ENCODE measurements at regions not wholly inside any gene's neighbourhood (a gene's known extent, or its start where the extent isn't known, plus 50 kb on each side); places are given as distances from the start of the nearest gene placed in this dataset.

DNA sequence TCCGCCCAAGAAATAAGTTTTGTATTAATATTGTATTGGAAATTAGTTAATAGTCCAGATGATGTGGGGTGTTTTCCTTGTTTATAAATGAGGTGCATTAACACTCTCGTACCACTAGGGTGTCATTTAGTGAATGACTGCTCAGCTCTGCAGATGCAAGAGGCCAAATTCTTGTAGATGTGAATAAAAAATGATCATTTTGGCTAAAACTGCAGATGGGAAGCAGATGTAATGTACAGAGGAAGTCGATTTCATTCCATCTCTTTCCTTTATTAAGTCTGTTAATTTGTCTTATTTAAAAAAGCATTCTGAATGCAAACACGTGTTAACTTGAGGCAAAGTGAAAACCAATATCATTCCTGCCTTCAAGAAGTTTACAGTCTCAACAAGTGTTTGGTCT, 108.1 kb downstream of the DHX15 start:
- DNase-seq (ENCODE audit: low spot score), result peak; percentile 49

DNA sequence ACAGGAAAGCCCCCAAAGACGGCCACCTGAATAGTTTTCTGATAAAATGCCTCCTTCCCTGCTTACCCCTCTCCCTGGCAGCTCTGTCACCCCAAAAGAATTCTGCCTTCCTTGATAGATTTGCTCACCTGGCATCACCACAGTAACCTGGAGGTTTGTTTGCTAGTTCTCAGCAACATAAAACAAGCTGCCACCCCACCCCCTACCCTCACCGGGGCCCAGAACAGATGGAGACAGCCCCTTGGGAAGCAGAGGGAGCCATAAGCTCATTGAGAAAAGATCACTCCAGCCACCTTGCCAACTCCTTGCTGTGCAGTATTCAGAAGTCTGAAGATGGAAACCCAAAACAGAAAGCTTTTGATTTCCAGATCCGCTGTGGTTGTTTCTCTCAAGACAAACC, 108.6 kb downstream of the DHX15 start:
- DNase-seq (ENCODE audit: low spot score), result no peak

DNA sequence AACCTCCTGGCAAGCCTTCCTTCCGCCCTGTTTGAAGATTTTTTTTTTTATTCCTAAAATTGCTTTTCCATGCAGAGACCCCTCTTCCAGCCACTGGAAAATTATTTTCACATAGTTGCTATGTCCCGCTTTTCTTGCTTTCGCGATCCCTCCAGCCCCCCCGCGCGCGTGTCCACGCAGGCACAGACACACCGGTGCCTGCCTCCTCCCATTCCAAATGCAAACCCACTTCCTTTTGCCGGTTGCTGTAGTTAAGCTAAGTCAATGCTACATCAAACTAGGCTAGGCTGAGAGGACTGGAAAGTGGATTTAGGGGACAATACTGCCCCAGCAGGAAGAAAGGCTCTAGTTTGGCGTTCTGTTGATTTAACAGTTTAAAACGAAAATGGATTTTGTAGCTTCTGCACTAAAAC, 111.0 kb downstream of the DHX15 start:
- peak; percentile 43 for DNase-seq (ENCODE audit: low spot score)

DNA sequence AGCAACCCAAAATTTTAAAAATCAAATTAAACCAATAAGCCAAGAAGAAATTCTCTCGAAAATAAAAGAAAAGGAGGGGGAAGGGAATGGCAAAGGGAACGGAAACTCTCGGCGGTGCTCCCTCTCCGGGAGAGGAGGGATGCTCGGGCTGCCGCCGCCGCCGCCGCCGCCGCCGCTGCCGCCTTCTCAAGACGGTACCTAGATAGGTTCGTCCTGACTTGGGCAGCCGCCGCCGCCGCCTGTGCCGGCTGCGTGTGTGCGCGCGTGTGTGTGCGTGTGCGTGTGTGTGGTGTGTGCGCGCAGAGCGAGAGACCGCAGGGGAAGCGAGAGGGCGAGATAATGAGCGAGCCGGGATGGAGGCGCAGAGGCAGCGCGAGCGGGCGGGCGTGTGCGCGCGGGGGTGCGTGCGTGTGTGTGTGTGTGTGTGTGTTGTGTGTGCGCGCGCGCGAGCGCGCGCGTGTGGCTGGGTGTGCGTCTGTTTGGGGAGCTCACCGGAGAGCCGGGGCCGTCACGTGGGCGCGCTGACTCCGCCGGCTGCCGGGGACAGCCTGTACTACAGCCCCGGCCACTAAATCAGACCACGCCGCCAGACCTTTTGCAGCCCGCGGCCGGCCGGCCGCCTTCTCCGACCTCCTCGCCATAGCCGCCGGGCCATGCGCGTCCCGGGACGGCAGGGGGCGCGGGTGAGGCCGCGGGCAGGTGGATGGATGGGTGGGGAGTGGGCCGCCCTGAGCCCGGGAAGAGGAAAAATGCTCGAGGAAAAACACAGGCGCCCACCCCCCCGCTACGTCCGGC, 111.6 kb downstream of the DHX15 start:
- DNase-seq (ENCODE audit: low spot score), result peak; percentile 92

DNA sequence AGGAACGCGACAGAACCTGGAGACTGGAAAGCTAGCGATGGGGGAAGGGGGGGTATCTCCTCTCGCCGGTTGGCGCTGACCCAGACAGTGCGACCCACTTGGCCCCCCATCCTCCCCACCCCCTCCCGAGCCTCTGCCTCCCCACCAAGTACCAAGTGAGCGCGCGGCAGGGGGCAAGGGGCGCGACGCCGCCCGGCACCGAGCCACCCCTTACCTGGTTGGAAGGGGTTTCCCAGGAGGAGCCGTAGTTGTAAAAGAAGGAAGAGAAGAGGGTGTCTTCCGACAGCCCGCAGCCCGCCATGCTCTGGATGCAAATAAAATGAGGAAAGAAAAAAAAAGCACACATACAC, 112.2 kb downstream of the DHX15 start:
- no peak for DNase-seq (ENCODE audit: low spot score)

DNA sequence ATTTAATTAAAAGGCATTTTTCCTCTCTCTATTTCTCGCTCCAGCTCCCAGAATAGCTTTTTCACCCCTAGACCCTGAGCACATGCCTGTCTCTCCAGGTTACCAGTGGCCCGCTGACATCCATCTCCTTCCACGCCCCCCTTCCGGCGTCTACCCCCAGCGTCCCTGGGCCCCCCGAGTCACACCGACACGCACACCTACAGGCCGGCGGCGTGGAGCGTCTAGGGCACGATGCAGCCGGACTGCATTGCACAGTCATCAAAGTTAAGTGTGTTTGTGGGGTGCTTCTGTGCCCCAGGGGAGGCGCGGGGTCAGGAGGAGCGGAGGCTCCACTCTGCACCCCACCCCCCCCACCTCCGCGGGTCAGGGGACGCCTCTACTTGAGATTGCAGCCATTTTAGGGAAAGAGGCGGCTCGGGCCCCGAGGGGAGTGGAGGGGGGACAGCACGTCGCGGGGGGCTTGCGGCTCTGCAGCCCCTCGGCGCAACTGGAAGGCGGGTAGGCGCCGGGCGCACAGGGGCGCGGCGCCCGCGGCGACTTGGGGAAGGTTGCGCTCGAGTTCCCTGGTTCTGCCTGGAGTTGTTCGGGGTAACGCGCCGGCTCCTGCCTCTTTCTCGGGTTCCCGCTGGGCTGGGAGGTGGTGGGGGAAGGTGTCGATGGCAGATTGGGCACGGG, 112.7 kb downstream of the DHX15 start:
- peak; percentile 30 for DNase-seq (ENCODE audit: low spot score)

DNA sequence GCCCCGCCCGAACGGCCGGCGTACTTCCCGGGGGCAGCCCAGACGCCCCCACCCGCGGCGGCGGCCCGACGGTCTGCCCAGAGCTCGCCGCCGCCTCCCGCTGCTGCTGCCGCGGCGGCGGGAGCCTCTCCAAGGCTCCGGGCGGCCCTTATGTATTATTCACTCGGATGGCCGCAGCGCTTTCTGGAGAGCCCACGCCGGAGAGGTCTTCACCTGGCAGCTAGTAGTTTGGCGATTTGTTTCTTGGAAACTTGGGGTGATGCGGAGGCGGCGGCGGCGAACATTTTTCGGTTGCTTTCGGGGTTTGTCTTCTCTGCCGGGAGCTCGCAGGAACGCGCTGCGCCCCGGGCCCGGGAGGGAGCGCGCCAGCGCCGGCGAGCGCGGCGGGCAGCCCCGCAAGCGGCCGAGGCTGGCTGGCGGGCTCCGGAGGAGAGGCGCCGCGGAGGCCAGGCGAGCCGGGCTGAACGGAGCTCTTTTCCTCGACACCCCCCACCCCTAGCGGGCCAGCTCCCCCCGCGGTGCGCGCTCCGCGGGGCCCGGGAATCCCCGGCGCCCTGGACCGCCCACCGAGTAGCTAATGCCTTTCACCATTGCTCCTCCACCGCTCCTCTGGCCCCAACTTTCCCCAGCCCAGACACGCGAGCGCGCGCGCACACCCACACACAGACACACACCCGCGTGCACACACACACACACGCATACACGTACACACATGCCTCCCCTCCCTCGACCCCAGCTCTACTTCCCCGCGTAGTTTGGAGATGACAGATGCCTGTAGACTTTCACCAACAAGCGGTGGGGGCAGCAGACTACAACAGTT, 113.5 kb downstream of the DHX15 start:
- peak; percentile 52 for DNase-seq (ENCODE audit: low spot score)

DNA sequence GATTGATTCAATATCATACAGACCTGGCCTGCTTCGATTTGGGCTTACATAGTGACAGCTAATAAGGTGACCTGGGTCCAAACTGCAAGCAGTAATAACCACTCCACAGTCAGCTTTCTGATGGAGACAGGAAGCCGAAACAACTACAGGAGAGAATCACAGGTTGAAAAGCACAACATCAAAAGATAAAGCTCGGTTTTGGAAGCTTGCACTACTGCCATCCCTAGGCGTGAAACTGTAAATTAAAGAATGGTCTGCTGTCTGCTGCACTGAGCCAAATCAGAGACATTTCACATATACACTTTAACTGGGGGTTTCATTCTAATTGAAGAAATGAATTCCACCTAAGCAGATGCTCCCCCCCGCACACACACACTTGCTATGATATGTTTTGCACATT, 116.3 kb downstream of the DHX15 start:
- no peak for DNase-seq (ENCODE audit: low spot score)

DNA sequence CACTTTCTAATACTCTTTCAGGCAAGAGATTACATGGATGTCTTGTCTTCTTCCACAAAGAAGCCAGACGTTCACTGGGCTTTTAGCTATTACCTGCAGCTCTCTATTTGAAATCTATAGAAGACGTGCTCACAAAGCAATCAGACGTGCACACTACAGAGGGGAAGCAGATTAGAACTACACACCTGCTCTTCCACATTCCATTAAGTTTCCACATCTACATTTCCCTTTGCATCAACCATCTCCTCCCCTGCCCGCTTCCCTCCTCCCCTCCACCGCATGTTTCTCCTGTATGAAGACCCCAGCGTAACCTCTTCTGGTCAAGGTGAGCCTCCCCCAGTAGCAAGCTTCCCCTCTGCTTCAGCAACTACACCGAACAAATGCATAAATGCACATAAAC, 119.8 kb downstream of the DHX15 start:
- DNase-seq (ENCODE audit: low spot score), result no peak

DNA sequence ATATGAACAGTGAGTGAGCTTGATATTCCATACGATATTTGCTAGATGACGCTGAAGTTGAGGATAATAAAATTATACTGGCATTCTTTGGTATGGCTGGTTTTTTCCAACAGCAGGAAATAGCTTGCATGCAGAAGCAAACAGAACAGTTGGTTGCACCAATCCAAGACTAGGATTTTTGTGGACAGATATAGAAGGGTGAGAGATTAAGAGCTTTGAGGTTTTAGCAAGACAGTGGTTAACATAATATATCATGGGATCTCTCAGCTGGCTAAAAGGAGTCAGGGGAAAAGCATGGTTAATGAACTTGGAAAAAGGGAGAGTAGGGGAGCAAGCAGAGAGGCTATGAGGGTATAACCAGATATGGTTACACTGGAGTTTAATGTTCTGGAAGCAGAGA, 127.9 kb downstream of the DHX15 start:
- DNase-seq (ENCODE audit: low spot score), result no peak

DNA sequence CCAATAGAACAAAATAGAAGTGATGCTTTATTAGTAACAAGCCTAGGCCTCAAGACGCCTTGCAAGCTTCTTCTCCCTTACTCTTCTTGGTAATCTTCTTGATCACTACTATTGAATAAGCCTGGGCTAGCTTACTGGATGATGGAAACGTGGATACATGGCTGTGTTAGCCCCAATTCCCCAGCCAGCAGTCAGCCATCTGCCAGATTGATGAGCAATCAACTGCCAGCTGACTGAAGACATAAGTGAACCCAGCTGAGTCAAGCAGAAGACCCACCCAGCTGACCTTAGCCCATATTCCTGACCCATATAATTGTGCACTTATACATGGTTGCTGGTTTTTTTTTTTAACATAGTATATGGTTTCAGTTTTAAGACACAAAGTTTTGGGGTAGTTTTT, 130.4 kb downstream of the DHX15 start:
- DNase-seq (ENCODE audit: low spot score), result no peak

DNA sequence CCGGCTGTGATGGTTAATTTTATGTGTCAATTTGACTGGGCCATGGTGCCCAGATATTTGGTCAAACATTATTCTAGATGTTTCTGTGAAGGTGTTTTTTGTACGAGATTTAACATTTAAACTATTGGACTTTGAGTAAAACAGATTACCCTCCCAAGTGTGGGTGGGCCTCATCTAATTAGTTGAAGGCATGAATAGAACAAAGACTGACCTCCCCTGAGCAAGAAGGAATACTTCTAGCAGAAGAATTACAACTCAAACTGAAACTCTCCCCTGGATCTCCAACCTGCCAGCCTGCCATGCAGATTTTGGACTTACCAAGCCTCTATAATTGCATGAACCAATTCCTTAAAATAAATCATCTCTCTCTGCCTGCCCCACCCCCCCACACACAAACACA, 132.5 kb downstream of the DHX15 start:
- no peak for DNase-seq (ENCODE audit: low spot score)

DNA sequence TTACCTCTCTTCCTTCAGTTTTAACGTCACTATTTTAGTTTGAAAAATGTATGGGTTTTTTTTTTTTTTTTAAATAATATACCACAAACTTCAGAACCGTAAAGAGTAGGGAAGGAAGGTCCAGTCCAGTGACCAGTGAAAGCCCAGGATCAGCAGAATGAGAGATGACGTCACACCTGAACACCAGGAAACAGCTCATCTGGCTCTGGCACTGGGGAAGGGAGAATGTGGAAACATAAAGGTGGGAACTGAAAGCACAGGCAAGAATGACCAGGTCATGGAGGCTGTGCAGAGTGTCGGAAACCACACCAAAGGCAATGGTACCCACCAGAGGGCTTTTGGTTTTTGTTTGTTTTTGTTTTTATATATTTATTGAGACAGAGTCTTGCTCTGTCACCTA, 141.2 kb downstream of the DHX15 start:
- no peak for DNase-seq (ENCODE audit: low spot score)

DNA sequence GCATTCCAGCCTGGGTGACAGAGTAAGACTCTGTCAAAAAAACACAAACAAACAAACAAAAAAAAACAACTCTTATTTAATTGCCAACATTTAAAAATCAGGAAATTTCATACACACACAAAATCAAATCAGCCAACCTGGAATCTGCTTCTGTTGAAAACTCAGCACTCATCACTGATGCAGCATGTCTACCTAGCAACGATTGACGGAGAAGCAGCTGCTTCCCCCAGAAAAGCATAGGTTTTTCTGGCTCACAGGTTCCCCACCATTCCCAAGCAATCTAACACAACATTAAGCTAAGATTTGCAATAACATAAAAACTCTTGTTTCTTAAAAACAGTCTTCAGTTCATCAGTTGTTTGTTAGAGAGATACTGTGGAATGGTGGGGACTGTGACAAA, 143.6 kb downstream of the DHX15 start:
- DNase-seq (ENCODE audit: low spot score), result no peak

DNA sequence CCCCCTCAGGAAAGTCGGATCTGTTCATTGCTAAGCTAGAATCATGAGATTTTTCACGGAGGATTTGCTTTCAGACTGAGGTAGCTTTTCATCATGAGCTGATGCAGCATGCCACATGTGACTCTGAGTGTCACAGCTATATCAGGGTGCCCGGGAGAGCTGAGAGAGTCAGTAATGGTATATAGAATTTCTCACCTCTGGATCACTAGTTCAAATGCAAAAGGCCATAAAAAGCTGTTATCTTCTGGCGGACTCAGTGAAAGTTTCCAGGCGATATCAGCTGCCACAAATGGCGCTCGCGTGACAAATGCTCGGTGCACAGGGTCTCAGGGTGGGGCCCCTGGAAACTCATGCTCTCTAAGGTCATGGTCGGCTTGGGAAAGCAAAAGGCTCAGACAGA, 150.1 kb downstream of the DHX15 start:
- DNase-seq (ENCODE audit: low spot score), result no peak

DNA sequence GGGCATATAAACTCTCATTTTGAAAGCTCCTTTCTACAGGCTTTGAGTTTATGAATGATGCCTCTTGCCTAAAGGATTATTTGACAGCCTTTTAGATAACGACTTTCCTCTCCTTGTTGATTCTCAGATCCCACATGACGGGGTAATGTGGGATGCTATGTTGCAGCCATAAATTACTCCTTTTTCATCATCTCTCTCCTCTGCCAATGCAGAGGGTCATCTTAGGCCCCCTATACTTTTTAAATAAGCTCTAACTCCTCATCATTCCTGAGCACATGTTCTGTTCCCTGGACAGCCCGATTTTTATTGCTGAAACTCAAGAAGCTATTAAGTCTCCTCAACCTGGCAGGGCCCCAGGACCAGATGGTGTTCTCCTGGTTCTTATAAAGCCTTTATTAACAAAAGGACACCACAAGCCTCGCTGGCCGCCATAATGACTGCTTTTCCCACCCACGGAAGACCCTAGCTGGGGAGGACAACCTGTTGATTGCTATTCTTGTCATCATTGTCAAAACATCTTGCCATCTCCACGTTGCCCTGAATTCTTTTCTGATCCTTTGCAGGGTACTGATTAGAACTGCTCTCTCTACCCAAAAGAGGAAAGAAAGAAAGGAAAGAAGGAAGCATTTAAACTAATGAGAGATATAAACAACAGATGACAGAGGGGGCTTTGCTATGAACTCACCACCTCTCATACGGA, 150.7 kb downstream of the DHX15 start:
- no peak for DNase-seq (ENCODE audit: low spot score)

DNA sequence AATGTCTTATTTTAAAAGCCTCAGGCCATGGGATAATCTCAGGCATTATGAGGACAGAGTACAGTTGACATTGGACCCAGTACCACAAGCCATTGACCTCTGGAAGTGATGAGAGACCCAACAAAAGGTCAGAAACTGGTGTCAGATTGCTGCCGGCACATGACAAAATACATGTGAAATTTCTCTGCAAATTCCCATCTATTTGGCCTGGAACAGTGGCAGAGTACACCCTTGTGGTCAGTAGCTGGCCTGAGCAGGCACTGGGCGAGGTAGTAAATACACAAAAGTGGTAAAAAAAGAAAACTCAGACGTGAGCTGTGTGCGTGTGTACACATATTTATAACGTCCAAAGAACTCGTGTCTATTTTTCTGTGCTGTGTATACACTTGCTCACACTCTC, 155.5 kb downstream of the DHX15 start:
- DNase-seq (ENCODE audit: low spot score), result no peak

DNA sequence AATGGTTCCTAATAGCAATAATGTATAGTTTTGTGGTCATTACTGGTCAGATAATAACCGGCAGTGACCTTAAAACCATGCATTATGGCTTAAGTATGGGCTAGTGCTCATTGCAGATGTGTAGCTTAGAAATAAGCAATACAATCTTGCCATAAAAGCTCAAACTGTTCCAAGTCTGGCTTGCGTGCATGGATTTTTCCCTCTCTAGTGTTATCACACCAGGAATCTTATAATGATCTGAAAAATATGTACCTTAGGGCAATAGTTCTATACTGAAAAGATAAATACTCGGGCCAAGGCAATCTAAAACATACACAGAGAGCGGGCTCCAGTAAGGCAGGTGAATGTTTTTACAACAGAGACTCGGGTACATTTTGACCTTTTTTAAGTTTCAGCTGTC, 157.8 kb downstream of the DHX15 start:
- no peak for DNase-seq (ENCODE audit: low spot score)

DNA sequence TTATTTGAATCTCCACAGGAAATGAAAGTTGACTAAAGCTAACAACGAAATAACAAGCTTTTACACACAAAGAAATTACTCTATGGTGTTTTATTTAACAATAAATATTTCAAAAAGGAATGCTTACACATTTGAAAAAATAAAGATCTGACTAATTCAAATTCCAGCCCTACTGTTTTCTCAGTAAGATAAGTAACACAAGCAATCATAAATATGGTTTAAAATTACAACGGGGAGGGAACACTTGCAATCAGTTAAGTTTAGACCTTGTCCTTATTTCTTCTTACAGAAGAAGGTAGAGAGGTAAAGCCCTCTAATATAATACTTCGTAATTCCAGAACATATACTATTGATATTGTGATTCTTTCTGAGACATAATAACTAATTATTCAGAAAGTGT, 158.5 kb downstream of the DHX15 start:
- no peak for DNase-seq (ENCODE audit: low spot score)

DNA sequence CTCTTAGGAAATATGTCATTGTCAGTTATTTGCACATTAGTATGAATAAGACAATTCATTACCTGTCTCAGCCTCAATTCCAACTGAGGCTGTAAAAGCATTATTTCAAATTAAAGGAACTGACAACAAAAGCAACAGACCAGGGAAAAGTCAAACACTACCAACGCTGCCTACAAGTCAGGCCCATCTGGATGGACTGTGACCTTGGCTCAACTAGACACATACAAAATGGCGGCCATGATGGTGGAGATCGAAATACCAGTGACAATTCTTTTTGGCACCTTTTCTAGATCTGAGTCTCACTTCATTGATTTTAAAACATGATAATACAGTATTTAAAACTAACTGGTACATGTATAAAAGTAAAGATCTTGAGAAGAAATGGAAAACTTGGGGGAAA, 160.7 kb downstream of the DHX15 start:
- no peak for DNase-seq (ENCODE audit: low spot score)

DNA sequence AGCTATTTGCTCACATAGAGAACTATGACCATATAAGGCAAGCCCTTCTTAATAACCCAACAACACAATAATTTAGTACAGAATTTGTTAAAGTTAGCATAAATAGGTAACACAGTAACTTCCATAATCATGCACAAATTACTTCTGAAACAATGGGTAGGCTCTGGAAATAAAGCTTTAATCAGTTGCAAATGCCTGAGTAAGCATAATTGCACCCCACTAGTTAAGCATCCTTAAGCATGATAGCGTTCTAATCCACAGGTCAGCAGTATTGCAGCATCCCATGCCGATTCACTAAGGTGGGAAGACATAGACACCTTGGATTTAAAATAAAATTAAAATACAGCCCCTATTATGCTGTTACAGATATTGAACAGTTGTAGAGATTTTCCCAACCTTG, 161.7 kb downstream of the DHX15 start:
- no peak for DNase-seq (ENCODE audit: low spot score)
